Activated T-cell treated with anti-CD3 and anti-CD28 coated beads, Interleukin-2, amount 50 U/mL, for 1 hour (primary cell): ENCODE measurements at regions not wholly inside any gene's neighbourhood (a gene's known extent, or its start where the extent isn't known, plus 50 kb on each side); places are given as distances from the start of the nearest gene placed in this dataset.
"Not testable (repeated sequence)": the region's sequence is repeated elsewhere in the genome, so short reads cannot be mapped to it uniquely, and the experiment has no call there.

Source experiments
- DNase-seq: peaks from one replicate; pipeline ENCODE4 v3.0.0-alpha.2; 2020

GRCh38 chr1:5623399-5623798 is 368.8 kb downstream of the NPHP4 start:
- no peak for DNase-seq

- DNase-seq = no peak
Measured at GRCh38 chr1:5622412-5622811, 369.8 kb downstream of the NPHP4 start.

- no peak for DNase-seq
Measured at GRCh38 chr1:5621692-5622091, 370.5 kb downstream of the NPHP4 start.

GRCh38 chr1:5620997-5621396 is 371.2 kb downstream of the NPHP4 start:
- no peak for DNase-seq

- DNase-seq = no peak
Measured at GRCh38 chr1:5620418-5620817, 371.8 kb downstream of the NPHP4 start.

GRCh38 chr1:5619469-5619868 is 372.8 kb downstream of the NPHP4 start:
- DNase-seq = no peak

GRCh38 chr1:5617546-5617945 is 374.7 kb downstream of the NPHP4 start:
- no peak for DNase-seq

- no peak for DNase-seq
Measured at GRCh38 chr1:5617179-5617520, 375.1 kb downstream of the NPHP4 start.

- DNase-seq = no peak
Measured at GRCh38 chr1:5616366-5617178, 375.7 kb downstream of the NPHP4 start.

- DNase-seq = no peak
Measured at GRCh38 chr1:5615076-5615475, 377.1 kb downstream of the NPHP4 start.

GRCh38 chr1:5613900-5614299 is 378.3 kb downstream of the NPHP4 start:
- no peak for DNase-seq

- DNase-seq = no peak
Measured at GRCh38 chr1:5611851-5612250, 380.4 kb downstream of the NPHP4 start.

- DNase-seq = no peak
Measured at GRCh38 chr1:5611431-5611830, 380.8 kb downstream of the NPHP4 start.

- DNase-seq = no peak
Measured at GRCh38 chr1:5610432-5610831, 381.8 kb downstream of the NPHP4 start.

GRCh38 chr1:5603353-5604104 is 388.7 kb downstream of the NPHP4 start:
- no peak for DNase-seq

GRCh38 chr1:5602718-5603117 is 389.5 kb downstream of the NPHP4 start:
- DNase-seq = not testable (repeated sequence)

GRCh38 chr1:5601516-5601915 is 390.7 kb downstream of the NPHP4 start:
- no peak for DNase-seq

- DNase-seq = no peak
Measured at GRCh38 chr1:5599541-5599940, 392.7 kb downstream of the NPHP4 start.

GRCh38 chr1:5598824-5599395 is 393.3 kb downstream of the NPHP4 start:
- no peak for DNase-seq

- no peak for DNase-seq
Measured at GRCh38 chr1:5597991-5598823, 394.0 kb downstream of the NPHP4 start.

- DNase-seq = no peak
Measured at GRCh38 chr1:5597171-5597850, 394.9 kb downstream of the NPHP4 start.

- DNase-seq = no peak
Measured at GRCh38 chr1:5596651-5597050, 395.6 kb downstream of the NPHP4 start.
